HL-60/S4 (cell line): ENCODE measurements at regions not wholly inside any gene's neighbourhood (a gene's known extent, or its start where the extent isn't known, plus 50 kb on each side); places are given as distances from the start of the nearest gene placed in this dataset.

Experiments used
- in situ Hi-C: fragments of 300-500 bp; cut with MboI; formaldehyde crosslinking; loops from 2 replicates; pipeline ENCODE4 v1.14.3; 2022; ENCODE audit warnings: low sequenced_read_pairs

DNA sequence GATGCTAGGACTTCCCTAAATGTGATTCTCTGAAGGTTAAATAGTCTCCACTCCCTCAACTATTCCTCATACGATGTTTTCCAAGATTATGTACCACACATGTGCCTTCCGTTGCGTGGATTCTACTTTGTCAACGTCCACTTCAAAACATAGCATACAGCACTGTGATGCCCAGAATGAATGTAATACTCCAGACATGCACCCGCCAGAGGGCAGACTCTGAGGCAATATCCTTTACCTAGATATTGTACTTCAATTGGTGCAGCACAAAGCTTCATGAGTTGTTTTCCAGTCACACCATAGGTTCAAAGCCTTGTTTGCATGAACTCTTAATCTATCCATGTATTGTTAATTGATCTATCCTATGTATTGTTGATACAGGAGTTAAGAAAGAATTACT is 201.0 kb upstream of the NABP1 start:
- in situ Hi-C loops, result no loop called here

DNA sequence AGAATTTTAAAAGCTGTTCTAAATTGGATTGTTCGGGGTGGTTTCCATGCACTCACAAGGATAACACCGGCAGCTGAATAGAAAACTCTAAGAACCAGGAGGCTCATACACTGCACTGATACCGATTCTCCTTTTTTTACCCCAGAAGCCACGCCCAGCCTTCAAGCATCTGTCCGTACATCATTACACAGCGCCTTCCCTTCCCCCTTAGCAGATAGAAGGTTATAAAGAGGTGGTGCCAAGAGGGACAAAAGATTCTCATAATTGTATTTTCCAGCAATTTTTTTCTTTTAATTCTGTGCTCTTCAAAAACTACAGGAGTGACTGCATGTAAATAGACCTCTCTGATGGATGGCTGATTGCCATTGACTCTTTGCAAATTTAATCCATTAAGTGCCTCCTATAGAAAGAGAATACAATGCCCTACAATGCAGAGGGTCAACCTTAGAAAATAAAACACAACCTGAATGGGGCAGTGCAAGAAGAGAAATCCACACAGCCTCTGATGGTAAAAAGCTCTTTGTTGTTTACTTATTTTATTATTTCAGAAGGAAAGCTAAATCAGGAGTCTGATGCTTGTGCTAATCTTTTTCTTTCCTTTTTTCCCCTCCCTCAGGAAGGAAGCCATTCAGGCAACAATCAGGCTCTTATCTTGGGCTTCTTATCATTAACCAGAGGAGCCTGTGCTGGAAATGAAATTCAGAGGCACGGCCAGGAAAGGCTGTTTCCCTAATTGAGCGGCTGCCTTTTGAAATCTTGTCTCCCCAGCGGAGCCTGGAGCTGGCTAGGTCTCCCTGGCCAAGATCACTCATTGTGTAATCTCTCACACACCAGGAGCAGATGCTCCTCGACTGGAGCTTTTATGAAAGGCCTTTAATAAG is 198.9 kb upstream of the NABP1 start:
- in situ Hi-C loops, result no loop called here

- in situ Hi-C loops, result no loop called here
These were observed 198.3 kb upstream of the NABP1 start for GRCh38 chr2:191479680-191480023.

GRCh38 chr2:191481305-191482070 is 196.4 kb upstream of the NABP1 start:
- in situ Hi-C loops, result no loop called here

DNA sequence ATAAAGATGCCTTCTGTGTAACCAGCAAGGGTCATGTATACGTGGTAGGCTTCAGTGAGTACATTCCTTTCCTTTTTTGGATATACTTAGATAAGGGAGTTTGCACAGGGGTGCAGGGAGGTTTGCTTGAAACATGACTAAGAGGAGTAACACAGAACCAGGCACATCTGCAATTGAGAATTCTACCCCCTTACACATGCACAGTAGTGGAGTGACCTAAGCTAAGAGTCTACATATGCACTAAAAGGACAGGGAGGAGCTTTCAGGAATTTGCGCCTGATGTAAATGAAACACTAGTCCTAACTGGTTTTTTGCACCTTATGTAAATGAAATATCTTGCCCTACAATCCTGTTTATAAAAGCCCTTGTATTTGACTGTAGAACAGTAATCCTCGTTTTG is 194.8 kb upstream of the NABP1 start:
- in situ Hi-C loops, result no loop called here

GRCh38 chr2:191486584-191487320 is 191.2 kb upstream of the NABP1 start:
- in situ Hi-C loops, result no loop called here

- in situ Hi-C loops, result no loop called here
These were observed 189.8 kb upstream of the NABP1 start for GRCh38 chr2:191488135-191488534.

DNA sequence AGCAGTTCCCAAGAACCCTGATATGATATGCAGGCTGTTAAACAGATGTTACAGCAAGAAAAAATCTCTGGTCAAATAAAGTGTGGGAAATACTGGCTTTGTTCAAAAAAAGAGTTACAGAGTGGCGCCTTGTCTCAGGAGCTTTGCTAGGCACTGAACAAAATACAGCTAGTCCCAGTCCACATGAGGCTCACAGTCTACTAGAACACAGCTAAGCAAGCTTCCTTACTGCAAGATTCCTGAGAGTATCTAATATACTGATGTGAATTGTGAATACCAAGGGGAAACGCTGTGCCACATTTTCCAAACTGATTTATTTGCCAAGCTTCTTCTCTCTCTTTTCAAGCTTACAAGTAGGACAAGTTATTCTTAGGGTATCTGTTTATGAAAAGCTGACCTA is 188.8 kb upstream of the NABP1 start:
- in situ Hi-C loops, result no loop called here

- in situ Hi-C loops, result no loop called here
These were observed 181.1 kb upstream of the NABP1 start for GRCh38 chr2:191496838-191497237.

- in situ Hi-C loops, result no loop called here
These were observed 180.1 kb upstream of the NABP1 start for GRCh38 chr2:191497822-191498221.

GRCh38 chr2:191499050-191499449 is 178.9 kb upstream of the NABP1 start:
- in situ Hi-C loops, result no loop called here

DNA sequence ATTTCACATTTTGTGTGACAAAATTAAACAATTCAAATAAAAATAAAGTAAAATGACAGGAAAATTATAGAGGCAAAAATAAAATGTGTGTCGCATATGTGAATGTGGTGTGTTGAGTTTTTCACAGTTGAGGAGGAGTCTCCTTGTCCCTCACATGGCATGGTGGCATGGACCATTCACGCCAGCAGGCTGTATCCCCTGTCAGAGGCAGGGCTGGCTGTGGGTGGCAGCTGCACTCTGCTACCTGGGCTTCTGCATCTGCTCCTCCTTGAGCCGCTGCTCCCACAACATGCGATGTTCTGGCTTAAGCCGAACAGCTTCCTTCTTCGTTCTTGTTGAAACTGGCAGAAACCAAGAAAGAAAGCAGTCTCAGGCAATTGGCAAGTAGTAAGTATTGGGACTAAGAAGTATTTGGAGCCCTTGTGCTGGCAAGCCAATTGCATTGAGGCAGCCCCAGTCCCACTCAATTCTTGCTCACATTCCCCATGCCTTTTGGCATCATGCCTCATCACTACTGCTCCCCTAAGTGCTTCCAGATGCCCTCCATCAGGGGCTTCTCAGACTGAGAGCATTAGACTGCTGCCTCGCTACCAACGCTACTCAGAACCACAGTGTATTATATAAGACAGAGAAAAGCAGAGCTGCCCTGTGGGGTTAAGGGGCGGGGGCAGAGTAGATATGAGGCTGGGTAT is 177.9 kb upstream of the NABP1 start:
- in situ Hi-C loops, result loop anchor here (25.0 kb wide), 2 partner anchors 438 to 713 kb away; no protein-coding TSS in a partner anchor

DNA sequence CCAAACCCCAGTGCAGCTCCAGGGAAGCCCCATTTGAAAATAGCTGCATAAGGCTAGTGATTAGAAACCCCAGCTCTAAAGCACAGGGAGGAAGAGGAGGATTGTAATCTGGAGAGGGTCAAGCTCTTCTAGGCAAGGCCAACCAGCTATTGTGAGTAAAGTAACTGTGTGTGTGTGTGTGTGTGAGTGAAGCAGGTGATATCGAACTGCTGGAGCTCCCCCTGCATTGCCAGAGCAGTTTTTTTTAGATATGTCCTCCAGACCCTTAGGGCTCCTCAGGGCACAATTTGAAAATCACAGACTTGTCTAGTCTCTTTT is 177.4 kb upstream of the NABP1 start:
- in situ Hi-C loops, result loop anchor here (25.0 kb wide), 2 partner anchors 438 to 713 kb away; no protein-coding TSS in a partner anchor

- in situ Hi-C loops, result loop anchor here (25.0 kb wide), 2 partner anchors 439 to 714 kb away; no protein-coding TSS in a partner anchor
These were observed 176.9 kb upstream of the NABP1 start for GRCh38 chr2:191500884-191501560.

- in situ Hi-C loops, result loop anchor here (25.0 kb wide), 2 partner anchors 439 to 714 kb away; no protein-coding TSS in a partner anchor
These were observed 176.3 kb upstream of the NABP1 start for GRCh38 chr2:191501561-191502168.

- in situ Hi-C loops, result loop anchor here (25.0 kb wide), 2 partner anchors 444 to 719 kb away; no protein-coding TSS in a partner anchor
These were observed 171.4 kb upstream of the NABP1 start for GRCh38 chr2:191506515-191506914.

- in situ Hi-C loops, result loop anchor here (25.0 kb wide), 2 partner anchors 445 to 720 kb away; no protein-coding TSS in a partner anchor
These were observed 170.6 kb upstream of the NABP1 start for GRCh38 chr2:191507252-191507853.

DNA sequence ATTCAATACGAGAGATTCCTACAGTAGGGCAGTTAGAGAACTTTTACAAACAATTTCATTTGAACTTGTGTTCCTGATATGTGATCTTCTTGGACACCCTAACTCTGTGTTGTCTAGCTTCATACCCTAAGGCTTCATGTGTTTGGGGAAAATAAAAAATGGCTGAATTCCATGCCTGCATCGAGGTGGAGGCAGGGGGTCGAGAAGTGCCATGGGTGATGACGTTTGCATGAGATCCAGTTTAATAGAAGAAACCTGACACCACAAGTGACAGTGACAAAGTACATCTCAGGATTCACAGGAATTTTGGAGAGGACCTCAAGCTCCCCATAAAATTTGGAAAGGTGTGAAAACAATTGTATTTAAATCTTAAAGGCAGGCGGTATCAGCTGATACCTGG is 169.2 kb upstream of the NABP1 start:
- in situ Hi-C loops, result loop anchor here (25.0 kb wide), 2 partner anchors 446 to 721 kb away; no protein-coding TSS in a partner anchor

- in situ Hi-C loops, result loop anchor here (25.0 kb wide), 2 partner anchors 450 to 725 kb away; no protein-coding TSS in a partner anchor
These were observed 165.6 kb upstream of the NABP1 start for GRCh38 chr2:191512216-191512835.
